Calu3 (cell line): ENCODE measurements at regions not wholly inside any gene's neighbourhood (a gene's known extent, or its start where the extent isn't known, plus 50 kb on each side); places are given as distances from the start of the nearest gene placed in this dataset.

Experiments
- BruUV-seq: library from RNA; stranded (reverse); fragments of 400-500 nt; replicated peaks from 2 replicates; lab custom pipeline; 2021; lab: Mats Ljungman, UMichigan
- CTCF ChIA-PET: fragments of 300-600 bp; sonication (Branson Sonifier 250); formaldehyde crosslinking; loops from one replicate; lab custom pipeline; 2022; ENCODE audit warnings: antibody characterized with exemption; lab: Charles Lee
- DNase-seq: peaks from one replicate; pipeline ENCODE4 v3.0.0; 2022
- H3K27ac Mint-ChIP-seq: one replicate; pipeline ENCODE4 v1.8.0; 2022; ENCODE audit warnings: mixed read lengths; ENCODE audit not compliant: unreplicated experiment
- H3K27me3 Mint-ChIP-seq: one replicate; pipeline ENCODE4 v1.8.0; 2022; ENCODE audit warnings: mixed read lengths; ENCODE audit not compliant: unreplicated experiment
- H3K36me3 Mint-ChIP-seq: one replicate; pipeline ENCODE4 v1.8.0; 2022; ENCODE audit warnings: mild to moderate bottlenecking, moderate library complexity, mixed read lengths; ENCODE audit not compliant: insufficient read depth, unreplicated experiment
- H3K4me1 Mint-ChIP-seq: one replicate; pipeline ENCODE4 v1.8.0; 2022; ENCODE audit warnings: mild to moderate bottlenecking, low read depth, mixed read lengths; ENCODE audit not compliant: unreplicated experiment
- H3K4me3 Mint-ChIP-seq: one replicate; pipeline ENCODE4 v1.8.0; 2022; ENCODE audit warnings: mild to moderate bottlenecking, low read depth, moderate library complexity, mixed read lengths; ENCODE audit not compliant: unreplicated experiment
- H3K9me3 Mint-ChIP-seq: one replicate; pipeline ENCODE4 v1.8.0; 2022; ENCODE audit warnings: low read depth, mixed read lengths; ENCODE audit not compliant: unreplicated experiment
- CTCF ChIP-seq: fragments of 200-600 bp; IDR thresholded peaks from one replicate; pipeline ENCODE4 v1.8.0; 2022; ENCODE audit warnings: antibody characterized with exemption; ENCODE audit not compliant: unreplicated experiment
- intact Hi-C: fragments of 100-400 bp; cut with micrococcal nuclease; formaldehyde crosslinking; loops from one replicate; pipeline ENCODE4 v1.10.0; 2022; ENCODE audit not compliant: unreplicated experiment

- no peak for DNase-seq
- Mint-ChIP-seq H3K27ac (no peak overlapping the region), H3K4me3 (no peak overlapping the region), H3K27me3 (no peaks in the 10 kb centered on the region), H3K9me3 (no peaks in the 10 kb centered on the region), H3K4me1 (peaks cover 12% of the 10 kb centered on the region), H3K36me3 (no peaks in the 10 kb centered on the region)
- CTCF ChIA-PET, result no interaction called here
- intact Hi-C loops, result no loop called here
- no TSS peak for BruUV-seq
- TF ChIP-seq CTCF, result no peak
Measured at GRCh38 chr4:130659320-130659719, 1563.4 kb downstream of the C4orf33 start.

- intact Hi-C loops, result no loop called here
- H3K4me3 Mint-ChIP-seq, result no peak overlapping the region
- no TSS peak for BruUV-seq
Measured at GRCh38 chr4:130668859-130669258, 1572.9 kb downstream of the C4orf33 start.

GRCh38 chr4:130675266-130675665 is 1579.3 kb downstream of the C4orf33 start:
- CTCF ChIA-PET, result no interaction called here
- DNase-seq, result no peak
- BruUV-seq, result no TSS peak

More at GRCh38 chr4:130668859-130669258, 1572.9 kb downstream of the C4orf33 start:
- H3K4me1 Mint-ChIP-seq, result no peaks in the 10 kb centered on the region
- no peaks in the 10 kb centered on the region for H3K27me3 Mint-ChIP-seq
- DNase-seq, result no peak
- CTCF ChIA-PET, result no interaction called here
- H3K27ac Mint-ChIP-seq, result no peak overlapping the region
- TF ChIP-seq CTCF, result no peak
- H3K36me3 Mint-ChIP-seq, result no peaks in the 10 kb centered on the region
- H3K9me3 Mint-ChIP-seq, result peaks cover 5% of the 10 kb centered on the region

GRCh38 chr4:130689181-130689580 is 1593.2 kb downstream of the C4orf33 start:
- CTCF ChIA-PET, result no interaction called here
- DNase-seq, result no peak
- BruUV-seq, result no TSS peak
- intact Hi-C loops, result no loop called here
- no peaks in the 10 kb centered on the region for H3K27me3 Mint-ChIP-seq
- H3K4me1 Mint-ChIP-seq, result no peaks in the 10 kb centered on the region
- no peaks in the 10 kb centered on the region for H3K36me3 Mint-ChIP-seq
- no peak overlapping the region for H3K27ac Mint-ChIP-seq
- H3K9me3 Mint-ChIP-seq, result no peaks in the 10 kb centered on the region
- no peak for TF ChIP-seq CTCF
- H3K4me3 Mint-ChIP-seq, result no peak overlapping the region

More at GRCh38 chr4:130675266-130675665, 1579.3 kb downstream of the C4orf33 start:
- intact Hi-C loops, result no loop called here
- Mint-ChIP-seq H3K9me3 (no peaks in the 10 kb centered on the region), H3K27ac (no peak overlapping the region), H3K4me1 (no peaks in the 10 kb centered on the region), H3K4me3 (no peak overlapping the region), H3K27me3 (no peaks in the 10 kb centered on the region), H3K36me3 (no peaks in the 10 kb centered on the region)
- no peak for TF ChIP-seq CTCF
